ENCODE measurements at regions not wholly inside any gene's neighbourhood (a gene's known extent, or its start where the extent isn't known, plus 50 kb on each side); places are given as distances from the start of the nearest gene placed in this dataset.

DNA sequence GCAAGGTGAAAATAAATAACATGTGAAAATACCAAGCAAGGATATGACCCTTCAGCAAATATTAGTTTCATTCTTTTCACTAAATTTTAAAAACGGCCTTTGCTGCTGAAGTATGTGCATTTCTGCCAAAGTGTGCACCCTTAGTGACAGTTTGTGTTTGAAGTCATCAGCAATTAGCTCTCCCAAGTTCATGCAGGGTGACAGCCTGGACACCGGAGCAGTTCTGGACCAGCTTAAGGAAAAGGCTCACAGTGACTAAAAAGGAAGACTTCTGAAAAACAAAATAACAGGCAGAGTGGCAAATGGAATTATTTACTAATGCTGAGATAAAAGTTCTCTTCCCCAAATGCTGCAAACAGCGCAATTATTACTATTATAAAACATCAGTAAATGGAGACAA, 69.3 kb upstream of the NEBL start:
- no peak for DNase-seq

DNA sequence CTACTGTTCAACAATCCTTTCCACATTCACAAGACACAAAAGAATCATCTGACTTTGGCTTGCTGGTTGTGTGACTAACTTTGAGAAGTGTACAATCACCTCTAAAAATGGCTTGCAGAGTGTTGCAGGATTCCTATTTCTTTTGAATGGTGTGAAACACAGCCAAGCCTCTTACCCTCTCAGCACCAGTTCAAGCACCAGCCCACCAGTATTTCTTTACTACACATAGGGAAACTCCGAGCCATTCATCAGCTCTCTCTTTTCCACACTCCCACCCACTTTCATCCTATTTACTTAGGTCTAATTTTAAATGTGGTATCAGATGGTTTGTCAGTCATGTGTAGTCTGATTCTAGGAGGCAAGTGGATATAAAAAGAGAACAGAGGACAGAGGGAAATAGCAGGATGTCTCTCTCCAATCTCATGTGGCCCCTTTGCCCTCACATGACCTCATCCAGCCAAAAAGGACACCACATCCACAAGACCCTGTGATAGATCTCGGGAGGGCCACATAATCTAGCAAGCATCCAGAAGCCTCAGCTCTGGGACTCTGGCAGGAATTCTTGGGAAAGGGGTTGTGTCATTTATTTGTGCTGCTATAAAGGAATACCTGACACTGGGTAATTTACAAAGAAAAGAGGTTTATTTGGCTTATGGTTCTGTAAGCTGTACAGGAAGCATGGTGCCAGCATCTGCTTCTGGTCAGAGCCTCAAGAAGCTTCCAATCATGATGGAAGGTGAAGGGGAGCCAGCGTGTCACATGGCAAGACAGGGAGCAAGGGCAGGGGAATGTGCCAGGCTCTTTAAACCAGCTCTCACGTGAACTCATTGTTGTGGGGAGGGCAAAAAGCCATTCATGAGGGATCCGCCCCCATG, 66.8 kb upstream of the NEBL start:
- no peak for DNase-seq

DNA sequence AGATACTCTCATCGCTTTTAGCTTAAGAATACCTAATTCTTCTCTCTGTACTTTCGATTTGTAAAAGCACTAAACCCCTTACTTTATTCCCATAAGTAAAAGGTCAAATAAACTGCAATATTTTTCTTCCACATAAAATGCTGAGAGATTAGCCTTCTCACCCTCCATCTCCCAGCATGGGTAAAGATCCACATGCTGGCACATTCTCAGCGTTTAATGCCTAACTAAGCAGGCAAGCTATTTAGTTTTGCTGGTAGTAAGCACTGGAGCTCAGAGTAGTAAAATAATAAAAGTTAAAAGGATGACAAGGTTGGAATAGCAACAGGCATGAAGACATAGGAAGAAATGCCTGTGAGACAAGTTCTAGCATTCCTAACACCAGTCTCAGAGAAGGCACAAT, 65.9 kb upstream of the NEBL start:
- DNase-seq, result no peak

DNA sequence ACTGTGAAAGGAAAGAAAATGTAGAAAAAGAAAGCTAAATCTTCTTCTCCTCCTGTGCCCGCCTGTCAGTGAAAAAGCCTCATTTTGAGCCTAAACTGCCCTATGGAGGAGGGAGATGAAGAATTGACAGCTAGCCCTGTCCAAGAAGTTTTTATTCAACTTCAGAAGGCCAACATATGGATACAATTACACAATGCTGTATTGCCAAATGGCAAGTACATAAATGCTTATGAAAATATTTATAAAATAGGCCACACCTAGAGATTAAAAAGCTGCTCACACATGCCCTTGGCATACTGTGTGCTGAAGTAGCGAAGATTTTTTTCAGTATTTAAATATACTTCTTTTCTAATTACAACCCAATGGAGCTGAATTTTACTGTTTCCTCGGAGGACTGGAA, 65.1 kb upstream of the NEBL start:
- peak; percentile 10 for DNase-seq

DNA sequence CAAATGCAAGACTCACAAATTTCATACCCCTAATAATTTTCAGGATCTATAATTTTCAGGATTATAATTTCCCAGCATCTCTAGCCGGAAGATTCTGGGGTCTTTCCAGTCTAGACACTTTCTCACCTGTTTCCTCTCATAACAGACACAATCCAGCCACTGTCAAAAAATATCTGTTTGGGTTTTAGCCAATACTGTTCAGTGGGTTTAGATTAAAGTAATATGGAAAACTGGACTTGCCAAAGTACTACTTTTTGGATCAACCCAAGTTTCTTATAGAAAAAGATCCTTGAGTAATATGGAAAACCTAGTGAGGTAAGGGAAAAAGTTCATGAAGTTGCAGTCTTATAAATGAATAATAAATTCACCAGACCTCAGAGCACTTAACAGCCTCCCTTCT, 62.1 kb upstream of the NEBL start:
- DNase-seq, result no peak

DNA sequence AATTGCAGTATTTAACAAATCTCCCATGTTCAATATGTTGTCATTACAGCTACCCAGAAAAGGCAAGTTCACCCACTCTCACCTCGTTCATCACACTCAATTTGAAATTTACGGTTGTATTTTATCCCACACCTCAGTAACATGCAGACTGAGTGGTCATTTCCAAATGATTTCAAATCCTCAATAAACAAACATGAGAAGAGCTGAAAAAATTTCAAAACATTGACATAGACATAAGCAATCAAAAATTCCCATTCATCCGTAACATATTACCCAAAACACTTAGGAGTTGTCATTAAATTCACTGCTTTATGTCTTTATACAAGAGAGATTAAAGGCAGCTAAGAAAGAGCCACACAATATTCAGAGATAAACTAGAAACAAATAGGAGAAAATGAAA, 61.7 kb upstream of the NEBL start:
- no peak for DNase-seq

DNA sequence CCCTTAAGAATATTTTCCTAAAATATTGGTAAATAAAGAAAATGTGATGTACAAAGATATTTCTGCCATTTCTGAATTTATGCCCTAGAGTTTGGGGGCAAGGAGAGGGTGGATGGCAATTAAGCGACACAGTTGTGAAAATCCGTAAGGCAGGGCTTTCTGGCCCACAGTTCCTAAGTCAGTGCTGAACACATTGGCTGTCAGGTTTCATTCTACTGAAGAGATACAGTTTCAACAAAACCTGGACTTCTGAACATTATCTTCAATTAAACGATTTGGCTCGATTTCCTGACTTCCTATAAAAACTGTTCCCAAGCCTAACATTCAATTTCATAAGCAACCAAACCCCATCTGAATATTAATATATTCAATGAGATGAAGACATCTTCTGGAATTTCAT, 61.1 kb upstream of the NEBL start:
- DNase-seq, result no peak

DNA sequence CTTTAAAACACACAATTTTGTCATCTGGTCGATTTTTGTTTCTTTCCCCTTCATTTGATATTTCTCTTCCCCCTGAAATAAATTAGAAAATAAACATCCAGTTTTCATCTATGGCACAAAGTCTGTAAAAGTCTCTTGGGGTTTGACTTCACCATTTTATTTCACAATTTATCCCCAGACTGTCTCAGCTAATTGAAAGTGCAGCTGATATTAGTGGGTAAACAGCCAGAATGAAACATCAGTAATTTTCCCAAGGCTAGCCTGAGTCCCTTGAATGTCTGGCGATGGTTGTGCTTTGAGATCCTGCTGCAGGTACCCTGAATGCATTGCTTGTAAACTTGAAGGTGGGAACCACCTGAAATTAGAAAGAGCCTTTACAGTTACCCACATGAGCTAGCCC, 60.6 kb upstream of the NEBL start:
- no peak for DNase-seq

DNA sequence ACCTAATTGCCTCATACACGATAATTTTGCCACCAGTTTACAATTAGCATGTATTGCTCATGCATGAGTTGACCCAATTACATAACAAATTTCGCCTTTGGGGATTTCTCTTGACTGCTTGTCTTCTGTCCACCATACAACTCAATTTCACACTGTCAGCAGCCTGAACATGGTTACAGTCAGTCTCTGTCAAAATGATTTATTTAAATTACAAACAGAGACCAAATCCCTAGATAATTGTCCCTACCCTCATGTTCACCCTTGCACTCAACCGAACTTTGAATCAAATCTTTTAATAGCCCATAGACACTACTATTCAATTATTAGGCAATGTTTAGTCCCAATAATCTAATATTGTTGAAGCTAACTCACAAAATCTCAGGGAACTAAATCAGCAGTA, 59.7 kb upstream of the NEBL start:
- no peak for DNase-seq

DNA sequence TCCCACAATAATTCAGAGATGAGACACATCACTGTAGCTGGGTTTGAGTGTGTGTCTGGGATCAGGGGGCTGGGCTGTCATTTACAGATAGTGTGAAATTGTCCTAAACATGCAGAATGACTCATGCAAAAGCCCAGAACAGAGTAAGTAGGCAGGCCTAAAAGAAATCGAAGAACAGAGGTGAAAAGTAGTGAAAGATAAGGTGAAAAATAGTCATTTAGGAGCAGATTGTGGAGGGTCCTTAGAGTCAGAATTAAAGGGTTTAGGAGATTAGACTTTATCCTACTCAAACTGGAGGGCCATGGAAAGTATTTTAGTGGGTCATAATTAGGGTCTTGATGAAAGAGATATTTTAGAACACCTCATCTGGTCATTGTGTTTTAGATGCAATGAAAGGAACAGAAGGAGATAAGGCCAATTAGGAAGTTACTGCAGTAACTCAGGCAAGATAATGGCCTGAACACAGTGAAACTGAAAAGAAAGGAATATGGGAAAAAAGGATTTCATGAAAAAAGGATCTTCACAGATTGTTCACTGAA, 58.3 kb upstream of the NEBL start:
- DNase-seq, result peak; percentile 3

DNA sequence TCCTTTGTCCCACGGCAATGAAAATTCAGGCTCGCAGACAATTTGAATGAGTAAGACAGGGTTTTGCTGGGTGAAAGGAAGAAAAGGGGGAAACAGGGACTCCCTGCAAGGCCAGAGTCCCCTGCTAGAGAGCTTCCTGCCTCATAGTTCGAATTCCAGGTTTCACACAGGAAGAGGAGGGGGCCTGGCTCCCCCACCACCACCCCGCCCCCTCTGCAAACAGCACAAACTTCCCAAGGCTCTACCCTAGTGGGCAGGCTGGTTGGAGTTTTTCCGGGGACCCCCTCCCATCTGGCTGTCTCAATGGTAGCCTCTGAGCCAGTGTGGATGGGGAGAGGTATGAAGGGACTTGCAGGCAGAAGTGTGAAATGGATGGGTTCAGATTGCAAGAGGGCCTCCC, 57.4 kb upstream of the NEBL start:
- DNase-seq, result no peak

DNA sequence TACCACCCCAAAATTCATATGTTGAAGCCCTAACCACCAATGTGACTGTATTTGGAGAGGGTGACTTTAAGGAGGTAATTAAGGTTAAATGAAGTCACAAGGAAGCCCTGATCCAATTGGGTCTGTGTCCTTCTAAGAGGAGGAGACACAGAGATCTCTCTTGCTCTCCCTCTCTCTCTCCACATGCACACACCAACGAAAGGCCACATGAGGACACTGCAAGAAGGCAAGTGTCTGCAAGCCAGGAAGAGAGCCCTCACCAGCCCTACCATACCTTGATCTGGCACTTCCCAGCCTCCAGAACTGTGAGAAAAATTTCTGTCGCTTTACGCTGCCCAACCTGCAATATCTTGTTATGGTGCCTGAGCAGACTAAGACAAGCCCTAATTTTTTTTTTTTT, 56.0 kb upstream of the NEBL start:
- no peak for DNase-seq

DNA sequence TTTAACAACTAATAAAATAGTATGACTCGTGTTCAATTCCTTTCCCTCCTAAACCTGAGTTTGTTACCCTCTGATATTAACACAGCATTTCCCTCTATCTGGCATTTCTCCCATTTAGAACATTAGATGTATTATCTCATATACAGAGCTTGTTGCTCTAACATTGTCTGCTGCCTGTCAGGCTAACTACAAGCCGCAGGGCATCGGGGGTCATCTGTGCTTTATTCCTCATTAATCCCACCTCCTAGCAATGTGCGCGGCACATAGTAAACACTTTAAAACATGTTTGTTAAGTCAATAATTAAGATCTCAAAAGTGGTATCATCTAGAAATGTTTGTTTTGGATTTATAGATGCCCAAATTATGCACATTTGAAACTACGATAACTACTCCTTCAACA, 52.9 kb upstream of the NEBL start:
- no peak for DNase-seq

DNA sequence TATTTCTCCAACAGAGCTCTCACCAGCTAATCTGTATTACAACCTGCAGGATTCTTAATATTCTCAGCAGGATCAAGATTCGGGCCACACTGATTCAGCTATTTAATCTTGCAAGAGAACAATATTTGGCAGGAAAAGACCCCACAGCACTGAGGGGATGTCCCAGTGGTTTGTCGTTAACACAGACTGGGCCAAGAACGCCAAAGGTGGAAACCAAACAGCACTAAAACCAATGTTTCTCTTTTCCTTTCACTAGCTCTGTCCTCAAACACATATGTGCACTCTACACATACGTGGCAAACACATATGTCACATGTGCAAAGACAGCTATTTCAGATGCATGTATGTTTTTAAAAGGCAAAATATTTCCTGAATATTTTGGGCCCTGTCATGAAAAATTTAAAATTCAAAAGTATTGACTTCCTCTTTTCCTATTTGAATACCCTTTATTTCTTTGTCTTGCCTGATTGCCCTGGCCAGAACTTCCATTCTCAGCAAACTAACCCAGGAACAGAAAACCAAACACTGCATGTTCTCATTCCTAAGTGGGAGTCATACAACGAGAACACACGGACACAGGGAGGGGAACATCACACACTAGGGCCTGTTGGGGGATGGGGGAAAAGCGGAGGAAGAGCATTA, 51.7 kb upstream of the NEBL start:
- DNase-seq, result no peak
